Ovary (tissue), 3 donors: ENCODE measurements at regions not wholly inside any gene's neighbourhood (a gene's known extent, or its start where the extent isn't known, plus 50 kb on each side); places are given as distances from the start of the nearest gene placed in this dataset.

Experiments used
- EP300 ChIP-seq: sonication (generic); formaldehyde crosslinking; IDR thresholded peaks from one replicate; pipeline ENCODE4 v1.6.1; 2017; ENCODE audit warnings: antibody characterized with exemption
- POLR2A ChIP-seq: fragments of 450-650 bp; IDR thresholded peaks from one replicate; pipeline ENCODE4 v1.6.1; 2017; ENCODE audit warnings: antibody characterized with exemption, mild to moderate bottlenecking, moderate library complexity
- TF ChIP-seq, protein P1 (sequence below), 3 donors: fragments of 450-650 bp in 2 of 3; fragments of 200-600 bp in 1 of 3; IDR thresholded peaks; one replicate each; pipeline versions ENCODE4 v1.5.1 to v1.8.0; 2016 to 2022; ENCODE audit warnings: antibody characterized with exemption in 3 of 3, mild to moderate bottlenecking in 1 of 3
- donor health status: DM: no; HTN: no; CAD: no.

DNA sequence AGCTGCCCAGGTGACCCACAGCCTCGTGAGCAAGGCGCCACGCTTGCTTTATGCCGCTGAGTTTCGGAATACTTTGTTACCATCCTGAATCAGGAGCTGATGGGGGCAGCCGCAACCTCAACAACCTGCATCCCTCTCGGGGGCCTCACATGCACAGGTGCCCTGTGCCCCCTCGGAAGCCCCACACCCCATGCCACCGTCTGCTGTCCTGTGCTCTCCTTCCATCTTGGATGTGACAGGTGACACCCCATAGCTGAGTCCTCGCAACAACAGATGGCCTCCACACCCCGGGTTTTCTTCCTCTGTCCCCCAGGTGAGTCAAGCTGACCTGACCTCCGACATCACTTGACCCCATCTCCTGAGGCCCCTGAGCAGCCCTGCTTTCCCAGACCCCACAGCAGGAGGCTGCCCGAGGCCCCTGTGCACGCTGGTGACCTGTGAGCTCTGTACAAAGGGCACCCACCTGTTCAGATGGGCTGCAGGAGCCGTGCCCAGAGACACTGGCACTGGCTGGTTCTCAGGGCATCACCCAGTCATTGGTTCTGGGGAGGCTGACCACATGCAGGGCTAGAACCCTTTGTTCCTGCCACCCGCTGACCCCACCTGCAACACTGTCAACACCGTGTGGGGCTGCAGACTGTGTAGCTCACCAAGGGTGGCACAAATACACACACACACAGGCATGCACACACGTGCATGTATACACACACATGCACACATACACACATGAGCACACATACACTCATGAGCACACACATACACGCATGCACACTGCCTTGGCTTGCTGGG lies 57.7 kb downstream of the RMI2 start:
- TF ChIP-seq, protein P1, sequence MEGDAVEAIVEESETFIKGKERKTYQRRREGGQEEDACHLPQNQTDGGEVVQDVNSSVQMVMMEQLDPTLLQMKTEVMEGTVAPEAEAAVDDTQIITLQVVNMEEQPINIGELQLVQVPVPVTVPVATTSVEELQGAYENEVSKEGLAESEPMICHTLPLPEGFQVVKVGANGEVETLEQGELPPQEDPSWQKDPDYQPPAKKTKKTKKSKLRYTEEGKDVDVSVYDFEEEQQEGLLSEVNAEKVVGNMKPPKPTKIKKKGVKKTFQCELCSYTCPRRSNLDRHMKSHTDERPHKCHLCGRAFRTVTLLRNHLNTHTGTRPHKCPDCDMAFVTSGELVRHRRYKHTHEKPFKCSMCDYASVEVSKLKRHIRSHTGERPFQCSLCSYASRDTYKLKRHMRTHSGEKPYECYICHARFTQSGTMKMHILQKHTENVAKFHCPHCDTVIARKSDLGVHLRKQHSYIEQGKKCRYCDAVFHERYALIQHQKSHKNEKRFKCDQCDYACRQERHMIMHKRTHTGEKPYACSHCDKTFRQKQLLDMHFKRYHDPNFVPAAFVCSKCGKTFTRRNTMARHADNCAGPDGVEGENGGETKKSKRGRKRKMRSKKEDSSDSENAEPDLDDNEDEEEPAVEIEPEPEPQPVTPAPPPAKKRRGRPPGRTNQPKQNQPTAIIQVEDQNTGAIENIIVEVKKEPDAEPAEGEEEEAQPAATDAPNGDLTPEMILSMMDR (IDR thresholded peaks at IDR 0.05): no peak
- no peak for TF ChIP-seq POLR2A
- TF ChIP-seq EP300: no peak
